Stimulated activated naive CD8-positive, alpha-beta T cell treated with anti-CD3 and anti-CD28 coated beads, Interleukin-15, Interleukin-2, amounts not matched to agents 100 U/mL and 50 U/mL, for 24 hours (primary cell): ENCODE measurements at regions not wholly inside any gene's neighbourhood (a gene's known extent, or its start where the extent isn't known, plus 50 kb on each side); places are given as distances from the start of the nearest gene placed in this dataset.
"Not testable (repeated sequence)": the region's sequence is repeated elsewhere in the genome, so short reads cannot be mapped to it uniquely, and the experiment has no call there.

Source experiments
- ATAC-seq: fragments of 150-1000 bp; cut with Tn5 transposase; one replicate; pipeline ENCODE4 v1.10.0; 2021
- DNase-seq: peaks from one replicate; pipeline ENCODE4 v3.0.0; 2021

DNA sequence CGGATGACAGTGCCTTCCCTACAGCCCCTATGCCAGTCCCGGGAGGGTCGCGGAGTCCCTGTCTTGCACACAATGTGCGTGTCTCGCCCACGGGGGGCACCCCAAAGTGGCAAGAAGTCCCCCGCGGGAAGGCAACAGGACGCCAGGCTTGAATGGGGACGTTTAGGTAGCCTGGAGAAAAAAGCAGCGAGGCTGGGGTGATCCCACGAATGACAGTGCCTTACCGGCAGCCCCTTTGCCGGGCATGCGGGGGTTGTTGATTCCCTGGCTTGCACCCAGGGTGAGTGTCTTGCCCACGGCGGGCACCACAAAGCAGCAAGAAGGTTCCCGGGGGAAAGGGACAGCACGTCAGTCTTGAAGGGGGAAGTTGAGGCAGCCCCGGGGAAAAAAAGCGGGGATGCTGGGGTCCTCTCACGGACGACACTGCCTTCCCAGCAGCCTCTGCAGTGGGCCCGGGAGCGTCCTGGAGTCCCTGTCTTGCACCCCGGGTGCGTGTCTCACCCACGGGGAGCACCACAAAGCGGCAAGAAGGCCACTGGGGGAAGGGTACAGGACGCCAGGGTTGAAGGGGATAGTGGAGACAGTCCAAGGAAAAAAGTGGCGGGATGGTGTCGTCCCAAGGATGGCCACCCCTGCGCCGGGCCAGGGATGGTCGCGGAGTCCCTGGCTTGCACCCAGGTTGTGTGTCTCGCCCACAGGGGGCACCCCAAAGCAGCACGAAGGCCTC is 156.8 kb upstream of the ALG10B start:
- ATAC-seq (no peak), DNase-seq (no peak)

DNA sequence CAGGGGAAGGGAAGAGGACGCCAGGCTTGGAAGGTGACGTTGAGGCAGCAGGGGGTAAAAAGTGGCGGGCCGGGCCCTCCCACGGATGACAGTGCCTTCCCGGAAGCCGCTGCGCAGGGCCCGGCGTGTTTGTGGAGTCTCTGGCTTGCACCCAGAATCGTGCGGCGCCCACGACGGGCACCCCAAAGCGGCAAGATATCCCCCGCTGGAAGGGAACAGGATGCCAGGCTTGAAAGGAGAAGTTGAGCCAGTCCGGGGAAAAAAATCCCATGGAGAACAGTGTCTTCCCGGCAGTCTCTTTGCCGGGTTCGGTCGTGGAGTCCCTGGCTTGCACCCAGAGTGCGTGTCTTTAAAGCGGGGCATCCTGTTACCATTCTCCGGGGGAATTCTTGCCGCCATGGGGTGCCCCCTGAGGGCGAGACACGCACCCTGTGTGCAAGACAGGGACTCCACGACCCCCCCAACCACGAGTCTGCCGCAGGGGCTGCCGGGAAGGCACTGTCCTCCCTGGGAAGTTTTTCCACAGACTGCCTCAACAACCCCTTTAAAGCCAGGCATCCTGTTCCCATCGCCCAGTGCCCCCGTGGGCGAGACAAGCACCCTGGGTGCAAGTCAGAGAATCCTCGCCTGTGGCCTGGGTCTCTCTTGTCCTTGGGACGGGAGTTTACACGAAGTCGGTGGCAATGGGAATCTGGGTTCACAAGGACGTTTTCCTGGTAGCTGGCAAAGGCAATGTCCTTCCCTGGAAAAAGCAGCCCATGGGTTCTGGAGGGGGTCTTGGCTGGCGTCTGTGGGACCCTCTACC is 156.1 kb upstream of the ALG10B start:
- ATAC-seq (no peak), DNase-seq (no peak)

DNA sequence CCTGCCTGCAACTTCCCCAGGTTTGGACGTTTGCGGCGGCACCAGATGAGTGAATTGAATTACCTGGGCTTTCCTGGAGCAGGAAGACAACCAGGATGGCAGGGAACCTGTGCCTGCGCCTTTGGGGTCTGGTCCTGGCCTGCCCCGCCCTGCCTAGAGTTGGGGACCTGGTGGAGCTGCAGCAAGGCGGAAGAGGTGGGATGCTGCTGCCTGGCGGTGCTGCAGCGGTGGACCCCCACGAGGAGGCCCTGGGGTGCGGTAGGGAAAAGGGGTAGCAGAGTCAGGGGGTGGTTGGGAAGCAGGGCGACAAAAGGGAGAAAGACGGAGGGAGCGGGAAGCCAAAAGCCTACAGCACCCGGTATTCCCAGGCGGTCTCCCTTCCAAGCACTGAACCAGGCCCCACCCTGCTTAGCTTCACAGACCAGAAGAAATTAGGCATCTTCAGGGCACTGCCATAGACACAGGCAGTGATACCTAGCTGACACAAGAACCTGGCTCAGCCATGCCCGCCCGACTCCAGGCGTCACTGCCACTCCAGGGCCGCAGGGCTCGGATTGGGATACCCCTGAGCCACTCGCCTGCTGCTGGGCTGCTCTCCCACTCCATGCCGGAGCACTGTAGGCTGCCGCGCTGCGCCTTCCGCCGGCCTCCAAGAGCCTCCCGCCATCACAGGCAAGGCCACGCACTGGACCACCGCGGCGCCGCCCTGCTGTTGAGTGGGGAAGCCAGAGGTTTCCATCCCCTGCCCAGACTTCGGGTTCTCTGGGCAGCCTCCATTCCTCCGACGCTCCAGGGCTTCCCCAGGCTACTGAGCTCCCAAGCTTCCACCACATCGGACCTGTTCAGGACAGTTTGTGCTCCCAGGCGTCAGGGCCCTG is 155.2 kb upstream of the ALG10B start:
- DNase-seq (no peak), ATAC-seq (no peak)

DNA sequence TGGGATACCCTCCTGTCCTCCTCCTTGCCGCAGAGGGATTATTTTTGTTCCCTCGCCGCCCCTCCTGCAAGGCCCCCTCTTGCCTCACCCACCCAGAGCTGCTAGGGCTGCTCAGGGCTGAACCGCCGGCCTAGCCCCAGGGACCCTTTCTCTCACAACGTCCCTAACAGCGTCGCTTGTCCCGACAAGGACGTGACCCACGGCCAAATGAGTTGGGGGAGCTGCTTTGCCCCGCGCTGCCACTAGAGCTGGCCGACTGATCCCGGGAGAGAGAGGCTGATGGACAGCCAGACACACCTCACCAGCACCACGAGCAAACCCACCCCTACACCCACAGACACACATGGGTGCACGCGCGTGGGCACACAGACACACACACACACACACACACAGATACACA is 154.6 kb upstream of the ALG10B start:
- ATAC-seq (peak; percentile 16), DNase-seq (no peak)

DNA sequence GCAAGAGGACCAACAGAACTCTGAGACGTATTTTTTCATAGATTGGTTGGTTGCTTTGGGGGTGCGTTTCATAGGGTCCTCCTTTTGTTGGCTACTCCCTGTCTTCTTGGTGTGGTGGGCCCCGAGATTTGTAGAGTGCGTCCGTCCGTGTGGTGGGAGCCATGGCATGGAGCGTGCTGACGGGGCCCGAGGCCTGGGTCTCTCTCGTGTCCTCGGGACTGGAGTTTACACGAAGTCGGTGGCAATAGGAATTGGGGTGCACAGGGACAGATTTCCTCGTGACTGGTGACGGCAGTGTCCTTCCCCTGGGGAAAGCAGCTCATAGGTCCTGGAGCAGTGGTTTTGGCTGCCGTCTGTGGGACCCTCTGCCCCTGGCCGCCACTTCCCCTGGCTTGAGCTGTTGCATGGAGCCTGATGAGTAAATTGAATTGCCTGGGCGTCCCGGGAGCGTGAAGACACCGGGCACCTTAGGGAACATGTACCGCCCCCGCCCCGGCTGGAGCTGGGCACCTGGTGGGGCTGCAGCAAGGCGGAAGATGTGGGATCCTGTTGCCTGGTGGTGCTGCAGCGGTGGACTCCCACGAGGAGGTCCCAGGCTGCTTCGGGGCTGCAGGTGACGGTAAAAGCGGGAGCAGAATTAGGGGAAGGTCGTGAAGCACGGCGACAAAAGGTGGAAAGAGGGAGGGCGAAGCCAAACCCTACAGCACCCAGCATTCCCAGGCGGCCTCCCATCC is 153.7 kb upstream of the ALG10B start:
- DNase-seq: no peak
- ATAC-seq: no peak

DNA sequence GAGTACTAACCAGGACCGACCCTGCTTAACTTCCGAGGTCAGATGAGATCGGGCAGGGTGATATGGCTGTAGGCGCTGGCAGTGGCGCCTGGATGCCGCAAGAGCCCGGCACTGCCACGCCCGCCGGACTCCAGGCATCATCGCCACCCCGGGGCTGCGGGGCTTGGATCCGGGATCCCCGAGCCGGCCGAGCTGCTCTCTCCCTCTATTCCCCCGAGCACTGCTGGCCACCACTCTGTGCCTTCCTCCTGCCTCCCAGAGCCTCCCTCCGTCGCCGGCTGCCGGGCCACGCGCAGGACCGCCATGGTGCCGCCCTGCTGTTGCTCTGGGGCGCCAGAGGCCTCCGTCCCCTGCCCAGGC is 153.2 kb upstream of the ALG10B start:
- DNase-seq (no peak), ATAC-seq (no peak)

DNA sequence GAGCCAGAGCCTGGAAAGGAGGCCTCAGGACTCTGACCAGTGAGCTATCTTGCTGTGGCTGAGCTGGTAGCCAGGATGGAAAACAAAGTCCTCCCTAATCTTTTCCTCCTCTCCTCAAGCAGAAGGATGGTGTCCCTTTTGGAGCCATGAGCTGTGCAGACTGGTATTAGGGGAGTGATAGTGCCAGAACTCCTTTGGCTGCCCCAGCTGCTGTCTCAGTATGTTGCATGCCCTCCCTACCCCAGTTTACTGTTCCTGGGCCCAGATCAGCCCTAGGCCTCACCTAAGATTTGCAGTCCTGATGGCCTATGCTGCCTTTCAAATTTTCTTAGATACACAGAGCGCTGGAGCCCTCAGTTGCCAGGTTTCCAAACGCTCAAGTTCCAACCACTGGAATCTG is 150.3 kb upstream of the ALG10B start:
- no peak for ATAC-seq
- DNase-seq: no peak

DNA sequence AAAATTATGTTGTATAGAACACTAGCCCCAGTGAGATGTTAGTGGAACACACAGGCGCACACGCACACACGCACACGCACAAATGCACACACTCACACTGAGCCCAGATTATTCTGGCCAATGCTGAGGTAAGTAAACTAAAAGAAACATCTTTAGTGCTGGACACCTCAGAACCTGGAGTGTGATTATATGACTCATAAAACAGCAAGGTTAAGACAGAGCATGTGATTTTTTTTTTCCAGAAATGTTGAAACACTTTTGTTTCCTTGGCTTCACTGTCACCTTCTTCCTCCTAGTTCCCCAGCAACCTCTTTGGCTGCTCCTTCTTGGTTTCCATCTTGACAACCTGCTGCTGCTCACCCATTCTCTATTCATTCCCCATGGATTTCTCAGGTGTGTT is 141.0 kb upstream of the ALG10B start:
- DNase-seq: no peak
- no peak for ATAC-seq

DNA sequence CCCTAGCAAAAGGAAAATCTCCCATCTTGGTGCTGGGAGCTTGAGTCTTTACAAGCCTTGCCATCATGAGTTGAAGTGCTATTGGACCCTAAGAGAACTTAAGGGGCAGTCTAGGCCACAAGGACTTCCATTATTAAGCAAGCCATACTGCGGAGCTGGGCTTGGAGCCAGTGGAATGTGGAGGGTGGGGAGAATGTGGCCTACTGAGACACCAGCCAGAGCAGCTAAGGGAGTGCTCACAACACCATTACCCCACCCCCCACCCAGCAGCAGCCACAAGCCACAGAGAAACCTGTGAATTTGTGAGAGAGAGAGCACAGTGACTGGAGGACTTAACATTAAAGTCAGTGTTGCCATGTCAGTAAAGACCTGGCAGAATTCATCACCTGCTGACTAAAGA is 133.0 kb upstream of the ALG10B start:
- DNase-seq, ATAC-seq: not testable (repeated sequence)

DNA sequence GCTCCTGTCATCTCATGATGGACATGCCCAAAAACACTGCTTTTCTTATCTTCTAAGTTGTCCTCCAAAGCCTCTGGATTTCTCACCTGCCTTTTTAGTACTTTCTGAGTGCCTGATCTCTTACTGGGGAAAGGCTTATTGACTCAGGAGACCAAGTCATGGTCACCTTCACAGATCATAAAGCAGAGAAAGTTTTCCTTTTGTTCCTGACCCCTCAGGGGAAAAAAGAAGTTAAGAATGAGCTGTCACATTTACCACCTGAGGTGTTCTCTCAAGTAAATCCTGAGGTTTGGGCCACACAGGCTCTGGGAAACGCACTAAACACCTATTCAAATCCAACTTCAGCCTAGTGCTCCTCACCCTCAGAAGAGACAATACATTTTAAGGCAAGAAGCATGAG is 119.3 kb upstream of the ALG10B start:
- ATAC-seq: not testable (repeated sequence)

DNA sequence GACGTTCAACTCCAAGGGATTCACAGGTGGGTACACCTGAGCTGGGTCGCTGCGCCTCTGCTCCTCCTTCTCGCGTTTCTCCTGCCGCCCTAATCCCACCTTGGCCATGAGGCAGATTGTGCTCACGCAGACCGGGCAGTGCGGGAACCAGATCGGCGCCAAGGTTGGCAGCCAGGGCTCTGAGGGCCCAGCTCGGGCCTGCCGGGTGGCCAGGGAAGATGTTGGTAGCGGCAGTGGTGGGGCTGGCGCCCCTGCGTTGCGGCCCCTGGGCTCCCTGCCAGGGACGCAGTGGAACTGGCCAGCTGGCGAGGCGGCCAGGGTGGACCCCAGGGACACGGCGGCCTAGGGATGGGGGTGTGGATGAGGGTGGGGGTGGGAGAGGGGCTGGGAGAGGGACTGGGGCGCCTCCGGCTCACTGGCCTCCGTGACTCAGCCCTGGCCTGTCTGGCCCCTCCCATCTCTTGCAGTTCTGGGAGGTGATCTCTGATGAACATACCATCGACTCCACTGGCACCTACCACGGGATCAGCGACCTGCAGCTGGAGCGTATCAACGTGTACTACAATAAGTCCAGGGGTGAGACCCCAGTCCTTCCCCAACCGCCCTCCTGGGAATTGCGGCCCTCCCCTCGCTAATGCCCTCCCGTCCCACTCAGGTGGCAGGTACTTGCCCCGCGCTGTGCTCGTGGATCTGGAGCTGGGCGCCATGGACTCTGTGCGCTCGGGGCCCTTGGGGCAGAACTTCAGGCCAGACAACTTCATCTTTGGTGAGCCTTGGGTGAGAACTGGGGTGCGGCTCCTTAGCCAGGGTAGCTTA is 114.9 kb upstream of the ALG10B start:
- no peak for DNase-seq
- ATAC-seq: no peak

More for the DNA sequence above, 119.3 kb upstream of the ALG10B start:
- DNase-seq: not testable (repeated sequence)

DNA sequence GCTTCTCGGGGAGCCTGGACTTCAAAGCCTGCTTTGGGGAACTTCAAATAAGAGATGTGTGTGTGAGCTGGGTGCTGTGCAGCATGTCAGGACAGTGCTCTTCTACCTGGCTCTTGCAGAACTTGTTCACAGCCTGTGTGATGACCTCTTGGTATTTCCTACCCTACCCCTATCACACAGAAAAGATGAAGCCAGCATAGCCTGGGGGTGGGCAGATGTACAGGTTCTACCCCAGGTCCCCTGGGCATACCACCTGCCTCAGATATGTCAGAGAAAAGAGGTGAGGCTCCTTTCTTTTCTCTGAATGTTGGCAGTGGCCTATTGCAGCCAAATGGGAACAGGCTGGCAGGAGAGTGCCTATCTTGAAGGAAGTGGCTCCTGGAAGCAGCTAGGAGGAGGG is 111.7 kb upstream of the ALG10B start:
- DNase-seq: no peak
- ATAC-seq: no peak

DNA sequence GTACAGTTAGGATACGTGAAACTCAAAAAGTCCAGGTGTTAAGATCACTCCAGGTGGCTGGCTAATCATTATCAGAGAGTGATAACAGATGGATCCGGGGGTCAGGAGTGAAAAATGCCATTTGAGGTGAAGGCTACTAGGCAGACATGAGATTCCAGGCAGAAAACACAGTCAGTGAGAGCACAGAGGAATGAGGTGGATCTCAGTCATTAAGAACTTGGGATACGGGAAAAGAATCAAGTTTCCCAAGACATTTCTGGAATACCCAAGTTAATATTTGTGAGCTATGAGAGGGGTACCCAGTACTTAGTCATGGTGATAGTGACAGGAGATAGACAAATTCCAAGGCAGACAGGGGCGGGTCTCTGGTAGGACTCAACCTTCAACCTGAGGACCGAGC is 94.6 kb upstream of the ALG10B start:
- DNase-seq (no peak), ATAC-seq (no peak)

DNA sequence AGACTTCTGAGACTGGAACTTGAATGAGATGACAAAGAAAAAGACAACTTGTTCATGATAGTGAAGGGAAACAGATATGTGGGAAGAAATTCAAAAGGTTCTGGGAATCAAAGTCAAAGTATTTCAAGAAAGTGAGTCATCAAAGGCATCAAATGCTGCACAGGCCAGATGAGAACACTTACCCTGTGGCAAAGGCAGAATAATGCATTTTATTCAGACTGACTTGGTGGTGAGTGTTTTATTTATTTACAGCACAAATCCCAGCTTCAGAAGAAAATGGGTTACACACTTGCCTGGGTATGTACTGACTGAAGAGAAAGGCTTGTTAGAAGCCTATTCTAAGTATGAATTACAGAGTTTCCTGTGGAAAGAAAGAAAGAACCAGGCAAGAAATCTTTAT is 78.2 kb upstream of the ALG10B start:
- DNase-seq, ATAC-seq: not testable (repeated sequence)

DNA sequence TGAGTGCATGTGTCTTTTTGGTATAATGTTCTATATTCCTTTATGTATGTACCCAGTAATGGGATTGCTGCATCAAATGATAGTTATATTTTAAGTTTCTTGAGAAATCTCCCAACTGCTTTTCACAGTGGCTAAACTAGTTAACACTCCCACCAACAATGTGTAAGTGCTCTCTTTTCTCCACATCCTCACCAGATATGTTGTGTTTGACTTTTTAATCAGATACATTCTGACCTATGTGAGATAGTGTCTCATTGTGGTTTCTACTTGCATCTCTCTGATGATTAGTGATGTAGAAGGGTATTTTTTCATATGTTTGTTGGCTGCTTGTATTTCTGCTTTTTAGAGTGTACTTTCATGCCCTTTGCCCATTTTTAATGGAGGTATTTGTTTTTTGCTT is 62.8 kb upstream of the ALG10B start:
- no peak for ATAC-seq
- no peak for DNase-seq

DNA sequence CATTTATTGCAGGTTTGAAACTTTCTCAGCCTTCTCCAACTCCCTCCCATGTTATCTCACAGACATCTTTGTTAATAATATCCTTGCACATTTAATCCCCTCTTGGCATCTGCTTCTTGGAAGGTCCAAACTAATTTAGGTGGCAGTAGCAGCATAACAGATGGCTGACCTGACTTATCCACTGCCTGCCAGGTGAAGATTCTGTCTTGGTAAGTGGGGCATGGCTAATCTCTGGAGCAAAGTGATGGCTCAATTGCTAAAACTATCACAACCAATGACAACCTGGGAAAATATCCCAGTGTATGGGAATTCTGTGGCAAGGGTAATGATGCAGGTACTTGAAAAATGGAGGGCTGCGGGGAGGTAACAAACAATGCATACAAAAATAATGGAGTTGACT is 58.2 kb upstream of the ALG10B start:
- ATAC-seq: no peak
- no peak for DNase-seq
